NCI-H2029 (cell line): ENCODE measurements at regions not wholly inside any gene's neighbourhood (a gene's known extent, or its start where the extent isn't known, plus 50 kb on each side); places are given as distances from the start of the nearest gene placed in this dataset.
"Not testable (repeated sequence)": the region's sequence is repeated elsewhere in the genome, so short reads cannot be mapped to it uniquely, and the experiment has no call there.

Experiments
- DNase-seq: peaks from one replicate; lab custom pipeline; 2025; lab: John Stamatoyannopoulos, UW

GRCh38 chr2:13390676-13391075 lies 673.9 kb downstream of the TRIB2 start:
- no peak for DNase-seq

- DNase-seq = no peak
These were observed 684.6 kb downstream of the TRIB2 start for GRCh38 chr2:13401312-13401711.

- no peak for DNase-seq
These were observed 697.3 kb downstream of the TRIB2 start for GRCh38 chr2:13413989-13414388.

- DNase-seq = no peak
These were observed 698.2 kb downstream of the TRIB2 start for GRCh38 chr2:13414897-13415296.

- DNase-seq = no peak
These were observed 717.2 kb downstream of the TRIB2 start for GRCh38 chr2:13433954-13434353.

GRCh38 chr2:13443554-13444261 lies 727.0 kb downstream of the TRIB2 start:
- not testable (repeated sequence) for DNase-seq

GRCh38 chr2:13462464-13462863 lies 745.7 kb downstream of the TRIB2 start:
- DNase-seq = no peak

GRCh38 chr2:13466076-13466475 lies 749.3 kb downstream of the TRIB2 start:
- DNase-seq = no peak

- no peak for DNase-seq
These were observed 757.8 kb downstream of the TRIB2 start for GRCh38 chr2:13474538-13474937.

- no peak for DNase-seq
These were observed 763.3 kb downstream of the TRIB2 start for GRCh38 chr2:13480057-13480456.

GRCh38 chr2:13481201-13481600 lies 764.5 kb downstream of the TRIB2 start:
- no peak for DNase-seq

GRCh38 chr2:13485256-13485655 lies 768.5 kb downstream of the TRIB2 start:
- DNase-seq = no peak

- no peak for DNase-seq
These were observed 772.2 kb downstream of the TRIB2 start for GRCh38 chr2:13488965-13489364.

GRCh38 chr2:13492262-13492661 lies 775.5 kb downstream of the TRIB2 start:
- no peak for DNase-seq

GRCh38 chr2:13495051-13495450 lies 778.3 kb downstream of the TRIB2 start:
- DNase-seq = no peak

- no peak for DNase-seq
These were observed 788.1 kb downstream of the TRIB2 start for GRCh38 chr2:13504808-13505207.

GRCh38 chr2:13508671-13509070 lies 791.9 kb downstream of the TRIB2 start:
- DNase-seq = no peak

GRCh38 chr2:13515254-13515653 lies 798.5 kb downstream of the TRIB2 start:
- no peak for DNase-seq

GRCh38 chr2:13522096-13522495 lies 805.4 kb downstream of the TRIB2 start:
- no peak for DNase-seq

GRCh38 chr2:13522917-13523821 lies 806.4 kb downstream of the TRIB2 start:
- no peak for DNase-seq

- DNase-seq = no peak
These were observed 807.8 kb downstream of the TRIB2 start for GRCh38 chr2:13524492-13524891.

- not testable (repeated sequence) for DNase-seq
These were observed 815.1 kb downstream of the TRIB2 start for GRCh38 chr2:13531735-13532410.
